Activated T-cell treated with anti-CD3 and anti-CD28 coated beads, Interleukin-2, amount 50 U/mL, for 4 hours (primary cell): ENCODE measurements at regions not wholly inside any gene's neighbourhood (a gene's known extent, or its start where the extent isn't known, plus 50 kb on each side); places are given as distances from the start of the nearest gene placed in this dataset.

Experiments used
- ATAC-seq, 2 donors: fragments of 200-7000 bp; cut with Tn5 transposase; one replicate each; pipeline ENCODE4 v1.10.0; 2021
- DNase-seq: peaks from one replicate; pipeline ENCODE4 v3.0.0-alpha.2; 2020
- H3K27me3 Mint-ChIP-seq: one replicate; pipeline ENCODE4 v1.8.0; 2021; ENCODE audit warnings: low read depth, mixed read lengths
- H3K36me3 Mint-ChIP-seq: one replicate; pipeline ENCODE4 v1.8.0; 2022; ENCODE audit warnings: mixed read lengths; ENCODE audit not compliant: insufficient read depth
- H3K4me1 Mint-ChIP-seq: one replicate; pipeline ENCODE4 v1.8.0; 2021; ENCODE audit warnings: low read depth, mixed read lengths
- H3K4me3 Mint-ChIP-seq: one replicate; pipeline ENCODE4 v1.8.0; 2021; ENCODE audit warnings: mild to moderate bottlenecking, moderate library complexity, mixed read lengths
- H3K9me3 Mint-ChIP-seq: one replicate; pipeline ENCODE4 v1.8.0; 2021; ENCODE audit warnings: mixed read lengths

- Mint-ChIP-seq H3K4me1 (no peaks in the 10 kb centered on the region), H3K27me3 (no peaks in the 10 kb centered on the region), H3K36me3 (no peaks in the 10 kb centered on the region)
These were observed 847.9 kb upstream of the CHAC2 start for GRCh38 chr2:52919673-52920072.

GRCh38 chr2:52918551-52918950 lies 849.1 kb upstream of the CHAC2 start:
- H3K9me3 Mint-ChIP-seq: no peaks in the 10 kb centered on the region
- no peaks in the 10 kb centered on the region for H3K27me3 Mint-ChIP-seq
- no peaks in the 10 kb centered on the region for H3K4me1 Mint-ChIP-seq
- no peaks in the 10 kb centered on the region for H3K36me3 Mint-ChIP-seq
- H3K4me3 Mint-ChIP-seq: no peak overlapping the region
- DNase-seq: no peak
- no peak for ATAC-seq

More at GRCh38 chr2:52919673-52920072, 847.9 kb upstream of the CHAC2 start:
- Mint-ChIP-seq H3K9me3 (no peaks in the 10 kb centered on the region), H3K4me3 (no peak overlapping the region)
- no peak for DNase-seq
- ATAC-seq: no peak

DNA sequence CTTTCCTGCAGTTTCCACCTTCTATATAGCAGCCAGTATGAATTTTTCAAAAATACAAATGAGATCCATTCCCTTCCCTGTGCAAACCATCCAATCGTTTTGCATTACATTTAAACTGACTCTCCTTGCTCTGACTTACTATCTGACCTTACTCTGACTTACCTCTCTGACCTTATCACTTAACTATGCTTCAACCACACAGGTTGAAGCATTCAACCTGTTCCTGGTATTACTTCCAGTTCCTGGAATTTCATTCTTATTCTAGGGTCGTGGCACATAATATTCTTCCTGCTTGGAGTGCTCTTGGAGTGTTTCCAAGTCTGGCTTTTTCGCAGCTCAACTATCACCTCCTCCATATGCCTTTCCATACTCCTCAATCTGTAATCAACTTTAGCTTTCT lies 850.6 kb upstream of the CHAC2 start:
- no peaks in the 10 kb centered on the region for H3K36me3 Mint-ChIP-seq
- ATAC-seq: no peak

GRCh38 chr2:52904355-52904891 lies 863.2 kb upstream of the CHAC2 start:
- Mint-ChIP-seq H3K36me3 (no peaks in the 10 kb centered on the region), H3K27me3 (no peaks in the 10 kb centered on the region), H3K4me1 (no peaks in the 10 kb centered on the region), H3K4me3 (no peak overlapping the region), H3K9me3 (peaks cover 13% of the 10 kb centered on the region)
- no peak for ATAC-seq
- no peak for DNase-seq

More for the DNA sequence above, 850.6 kb upstream of the CHAC2 start:
- DNase-seq: no peak
- Mint-ChIP-seq H3K9me3 (no peaks in the 10 kb centered on the region), H3K27me3 (no peaks in the 10 kb centered on the region), H3K4me1 (no peaks in the 10 kb centered on the region), H3K4me3 (no peak overlapping the region)

GRCh38 chr2:52897511-52898044 lies 870.0 kb upstream of the CHAC2 start:
- Mint-ChIP-seq H3K4me3 (no peak overlapping the region), H3K27me3 (peaks cover 3% of the 10 kb centered on the region), H3K4me1 (no peaks in the 10 kb centered on the region), H3K9me3 (peaks cover 24% of the 10 kb centered on the region), H3K36me3 (no peaks in the 10 kb centered on the region)
- DNase-seq: no peak
- ATAC-seq: no peak

DNA sequence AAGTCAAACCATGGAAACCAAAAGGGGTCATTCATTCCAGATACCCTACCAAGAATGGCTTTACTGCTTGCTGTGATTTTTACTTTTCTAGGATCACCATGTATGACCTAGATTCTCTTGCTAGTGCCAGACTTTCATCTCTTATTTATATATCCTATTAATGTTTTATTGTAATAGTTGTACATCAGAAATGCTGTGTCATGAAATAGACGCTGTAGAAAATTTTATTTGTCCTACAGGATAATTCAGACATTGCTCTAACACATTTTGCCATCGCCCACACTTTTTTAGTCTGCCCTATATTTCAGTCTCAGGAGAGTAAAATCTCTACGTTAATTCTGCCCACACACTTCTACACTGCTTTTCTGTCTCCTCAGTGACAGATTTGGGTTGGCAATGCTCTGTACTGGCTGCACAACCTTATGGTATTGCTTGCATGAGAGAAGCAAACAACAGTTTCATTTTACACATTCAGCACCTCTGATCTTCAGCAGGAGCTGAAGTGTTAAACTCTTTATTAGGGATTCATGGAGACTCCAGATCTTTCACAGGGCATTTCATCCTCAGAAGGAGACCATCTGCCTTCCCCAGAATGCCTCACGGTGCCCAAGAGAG lies 871.8 kb upstream of the CHAC2 start:
- DNase-seq: no peak
- no peaks in the 10 kb centered on the region for H3K4me1 Mint-ChIP-seq
- H3K27me3 Mint-ChIP-seq: peaks cover 3% of the 10 kb centered on the region
- no peak overlapping the region for H3K4me3 Mint-ChIP-seq
- ATAC-seq: no peak
- no peaks in the 10 kb centered on the region for H3K36me3 Mint-ChIP-seq
- H3K9me3 Mint-ChIP-seq: peaks cover 39% of the 10 kb centered on the region

GRCh38 chr2:52886556-52886955 lies 881.0 kb upstream of the CHAC2 start:
- Mint-ChIP-seq H3K4me3 (no peak overlapping the region), H3K36me3 (no peaks in the 10 kb centered on the region), H3K9me3 (peaks cover 10% of the 10 kb centered on the region), H3K27me3 (no peaks in the 10 kb centered on the region), H3K4me1 (no peaks in the 10 kb centered on the region)
- ATAC-seq (no peak), DNase-seq (no peak)

DNA sequence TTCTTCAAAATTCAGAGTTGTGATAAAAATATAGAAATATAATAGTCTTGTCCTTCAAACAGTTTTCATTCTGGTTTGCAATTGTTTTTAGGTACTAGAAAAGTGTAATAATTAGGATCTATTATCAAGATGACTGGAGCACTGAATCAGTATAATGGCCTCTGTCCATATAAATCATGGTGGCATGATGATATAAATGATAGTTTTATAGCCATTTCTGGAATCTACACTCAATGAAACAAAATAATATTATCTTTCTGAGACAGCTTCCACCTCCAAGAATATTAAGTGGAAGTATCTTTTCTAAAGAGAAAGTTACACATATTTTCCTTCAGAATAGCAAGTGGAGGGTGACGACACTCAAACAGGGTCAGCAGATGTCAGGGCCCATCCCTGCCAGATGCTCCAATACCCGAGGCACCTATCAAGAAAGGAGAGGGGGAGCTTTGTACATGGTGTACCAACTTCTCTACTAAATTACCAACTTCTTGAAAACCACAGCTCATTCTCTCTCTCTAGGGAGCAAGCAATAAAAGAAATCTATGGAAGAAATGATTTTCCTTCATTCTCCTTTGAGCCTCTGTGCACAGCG lies 882.7 kb upstream of the CHAC2 start:
- H3K27me3 Mint-ChIP-seq: no peaks in the 10 kb centered on the region
- H3K4me3 Mint-ChIP-seq: no peak overlapping the region
- no peak for DNase-seq
- H3K4me1 Mint-ChIP-seq: no peaks in the 10 kb centered on the region
- no peaks in the 10 kb centered on the region for H3K36me3 Mint-ChIP-seq
- ATAC-seq: no peak
- no peaks in the 10 kb centered on the region for H3K9me3 Mint-ChIP-seq

- no peak overlapping the region for H3K4me3 Mint-ChIP-seq
- no peaks in the 10 kb centered on the region for H3K36me3 Mint-ChIP-seq
- DNase-seq (no peak), ATAC-seq (no peak)
- H3K9me3 Mint-ChIP-seq: no peaks in the 10 kb centered on the region
- no peaks in the 10 kb centered on the region for H3K4me1 Mint-ChIP-seq
- no peaks in the 10 kb centered on the region for H3K27me3 Mint-ChIP-seq
These were observed 884.6 kb upstream of the CHAC2 start for GRCh38 chr2:52882974-52883373.

DNA sequence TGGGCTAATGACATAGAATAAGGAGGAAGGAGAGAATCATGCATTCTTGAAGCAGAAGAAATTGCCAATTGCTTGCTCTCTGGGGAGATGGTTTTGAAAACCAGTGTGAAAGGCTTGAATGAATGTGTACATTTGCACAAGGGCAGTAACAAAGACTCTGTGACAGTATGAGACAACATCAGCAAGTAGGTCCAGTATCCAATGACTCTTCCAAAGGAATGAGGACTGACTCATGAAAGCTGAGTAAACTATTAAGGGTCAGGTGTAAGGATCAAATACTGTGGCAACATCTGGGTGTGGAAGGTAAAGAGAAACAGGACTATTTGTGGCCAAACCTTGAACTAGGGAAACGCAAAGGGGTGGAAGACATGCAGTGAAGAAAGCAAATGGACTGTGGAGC lies 886.0 kb upstream of the CHAC2 start:
- Mint-ChIP-seq H3K9me3 (no peaks in the 10 kb centered on the region), H3K27me3 (no peaks in the 10 kb centered on the region), H3K4me3 (no peak overlapping the region), H3K36me3 (no peaks in the 10 kb centered on the region), H3K4me1 (no peaks in the 10 kb centered on the region)
- DNase-seq (no peak), ATAC-seq (no peak)

- ATAC-seq (no peak), DNase-seq (no peak)
- no peaks in the 10 kb centered on the region for H3K4me1 Mint-ChIP-seq
- no peaks in the 10 kb centered on the region for H3K27me3 Mint-ChIP-seq
- H3K9me3 Mint-ChIP-seq: no peaks in the 10 kb centered on the region
- H3K4me3 Mint-ChIP-seq: no peak overlapping the region
- H3K36me3 Mint-ChIP-seq: no peaks in the 10 kb centered on the region
These were observed 886.7 kb upstream of the CHAC2 start for GRCh38 chr2:52880872-52881271.

- H3K9me3 Mint-ChIP-seq: no peaks in the 10 kb centered on the region
- DNase-seq (no peak), ATAC-seq (no peak)
- H3K4me1 Mint-ChIP-seq: no peaks in the 10 kb centered on the region
- H3K36me3 Mint-ChIP-seq: no peaks in the 10 kb centered on the region
- H3K27me3 Mint-ChIP-seq: no peaks in the 10 kb centered on the region
- H3K4me3 Mint-ChIP-seq: no peak overlapping the region
These were observed 888.0 kb upstream of the CHAC2 start for GRCh38 chr2:52879561-52879960.

DNA sequence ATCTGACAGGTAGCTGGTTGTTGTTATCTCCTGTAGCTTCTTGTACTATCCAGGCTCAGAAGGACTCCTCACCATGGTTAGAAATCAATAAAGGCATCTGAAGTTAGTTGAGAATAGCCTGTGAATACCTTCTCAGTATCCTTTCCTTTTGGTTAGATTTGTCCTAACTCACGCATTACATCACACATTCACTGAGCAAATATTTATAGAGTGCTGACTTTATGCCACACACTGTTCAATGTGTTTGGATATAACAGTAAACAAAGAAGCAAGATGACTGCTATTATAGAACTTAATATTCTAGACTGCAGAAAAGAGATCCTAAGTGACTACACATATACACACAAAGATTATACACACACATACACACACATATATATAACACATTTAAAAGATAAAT lies 889.9 kb upstream of the CHAC2 start:
- H3K9me3 Mint-ChIP-seq: no peaks in the 10 kb centered on the region
- DNase-seq: no peak
- no peaks in the 10 kb centered on the region for H3K4me1 Mint-ChIP-seq
- no peak overlapping the region for H3K4me3 Mint-ChIP-seq
- H3K27me3 Mint-ChIP-seq: no peaks in the 10 kb centered on the region
- no peak for ATAC-seq
- H3K36me3 Mint-ChIP-seq: no peaks in the 10 kb centered on the region

DNA sequence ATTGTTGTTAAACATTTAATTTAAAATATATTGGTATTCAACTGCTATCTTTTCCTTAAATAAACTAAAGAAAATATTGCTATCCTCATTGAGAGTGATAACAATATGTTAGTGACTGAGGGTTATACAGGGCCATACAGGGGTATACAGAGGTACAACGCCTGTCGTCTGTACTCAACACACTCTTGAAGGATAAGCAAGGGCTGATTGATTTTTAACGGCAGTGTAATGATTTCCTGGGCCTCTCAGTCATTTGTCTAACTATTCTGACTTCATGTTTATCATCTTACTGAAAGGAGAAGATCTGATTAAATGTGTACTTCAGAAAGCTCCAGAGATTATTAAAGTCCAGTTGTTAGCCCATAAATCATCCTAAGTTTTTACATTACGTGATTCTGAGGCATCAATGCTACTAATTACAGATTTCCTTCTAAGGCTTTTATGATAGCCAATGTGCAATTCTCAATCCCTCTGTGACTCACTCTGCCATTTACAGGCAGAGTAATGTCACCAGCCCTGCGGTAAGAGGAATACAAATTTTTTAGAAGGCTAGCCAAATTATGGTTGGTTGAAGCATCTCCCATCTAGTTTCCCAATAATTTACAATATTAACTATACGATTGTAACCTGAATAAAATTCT lies 893.0 kb upstream of the CHAC2 start:
- DNase-seq: no peak
- Mint-ChIP-seq H3K27me3 (no peaks in the 10 kb centered on the region), H3K9me3 (no peaks in the 10 kb centered on the region), H3K36me3 (no peaks in the 10 kb centered on the region), H3K4me1 (no peaks in the 10 kb centered on the region), H3K4me3 (no peak overlapping the region)
- ATAC-seq: no peak

DNA sequence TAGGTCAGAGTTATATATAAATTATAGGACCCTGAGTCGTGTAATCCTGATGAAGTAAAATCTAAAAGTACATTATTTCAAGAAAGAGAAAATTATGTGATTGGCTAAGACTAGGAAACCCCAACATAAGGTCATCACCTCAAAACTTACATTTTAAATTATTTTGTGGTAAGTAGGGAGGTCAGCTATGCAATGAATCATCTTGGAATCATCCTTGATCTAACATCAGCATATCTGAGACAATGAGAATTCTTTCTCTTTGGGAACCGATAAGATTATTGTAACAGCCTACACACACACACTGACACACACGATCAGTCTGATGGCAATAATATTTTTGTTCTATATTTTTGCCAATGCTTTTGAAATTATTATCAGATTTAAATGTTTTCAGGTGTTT lies 904.8 kb upstream of the CHAC2 start:
- DNase-seq (no peak), ATAC-seq (no peak)
- no peak overlapping the region for H3K4me3 Mint-ChIP-seq
- no peaks in the 10 kb centered on the region for H3K9me3 Mint-ChIP-seq
- H3K27me3 Mint-ChIP-seq: no peaks in the 10 kb centered on the region
- H3K36me3 Mint-ChIP-seq: no peaks in the 10 kb centered on the region
- H3K4me1 Mint-ChIP-seq: no peaks in the 10 kb centered on the region
